HG02852 (cell line): ENCODE measurements at regions not wholly inside any gene's neighbourhood (a gene's known extent, or its start where the extent isn't known, plus 50 kb on each side); places are given as distances from the start of the nearest gene placed in this dataset.
A peak's percentile ranks its signal among the peaks of the same experiment; 100 is the strongest.

ENCODE experiments used
- ATAC-seq: cut with Tn5 transposase; IDR thresholded peaks from one replicate; pipeline ENCODE4 v1.9.1; 2021; ENCODE audit warnings: mild to moderate bottlenecking, moderate library complexity; ENCODE audit not compliant: unreplicated experiment

DNA sequence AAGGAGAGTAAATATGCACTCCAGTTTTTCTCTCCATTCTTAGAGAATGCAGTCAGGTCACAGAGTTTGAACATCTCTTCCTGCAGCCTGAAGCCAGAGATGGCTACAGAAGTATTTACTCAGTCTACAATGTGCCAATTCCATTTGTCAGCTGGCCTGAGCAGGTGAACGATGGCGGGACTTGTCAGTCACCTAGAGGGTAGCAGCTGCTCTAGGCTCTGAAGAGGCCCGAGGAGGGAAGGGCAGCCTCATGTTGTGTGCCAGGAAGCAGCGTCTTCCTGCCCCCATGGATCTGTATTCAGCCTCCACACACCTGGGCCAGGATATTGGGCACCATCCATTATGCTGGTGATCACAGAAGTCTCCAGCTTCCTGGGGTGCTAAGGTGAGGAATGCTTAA, 316.7 kb upstream of the CHAC2 start:
- no peak for ATAC-seq

DNA sequence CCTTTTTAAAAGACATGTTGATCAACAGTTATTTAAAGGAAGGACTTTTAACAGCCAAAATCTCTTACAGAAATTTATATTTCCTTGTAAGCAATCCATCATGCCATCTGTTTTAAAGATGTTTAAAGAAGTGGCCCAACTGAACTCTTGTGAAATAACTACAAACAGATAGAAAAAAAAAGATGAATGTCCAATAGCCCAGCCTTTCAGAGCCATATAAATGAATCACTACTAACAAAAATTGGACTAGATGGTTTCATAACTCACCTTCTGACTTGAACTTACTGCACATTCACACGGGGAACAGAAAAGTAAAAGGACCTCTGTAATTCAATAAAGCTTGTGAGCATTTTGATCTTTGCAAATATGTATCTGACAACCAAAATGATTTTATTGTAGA, 319.0 kb upstream of the CHAC2 start:
- no peak for ATAC-seq

DNA sequence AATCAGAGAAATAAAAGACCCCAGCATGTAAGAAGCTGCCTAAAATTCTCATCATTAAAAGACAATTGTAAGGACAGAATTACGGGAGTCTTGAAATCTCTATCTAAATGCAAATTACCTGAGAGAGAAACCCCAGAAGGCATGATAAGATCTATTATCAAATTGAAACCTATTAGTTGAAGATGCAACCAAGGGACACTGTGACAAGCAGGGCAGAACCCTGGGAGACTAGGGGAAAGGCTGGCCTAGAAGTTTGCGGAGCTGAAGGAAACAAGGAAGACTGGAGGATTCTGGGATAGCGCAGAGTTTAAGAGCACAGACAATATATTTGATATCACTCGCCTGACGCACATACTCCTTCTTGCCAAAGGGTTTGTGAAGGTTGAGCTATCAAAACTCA, 319.5 kb upstream of the CHAC2 start:
- no peak for ATAC-seq

DNA sequence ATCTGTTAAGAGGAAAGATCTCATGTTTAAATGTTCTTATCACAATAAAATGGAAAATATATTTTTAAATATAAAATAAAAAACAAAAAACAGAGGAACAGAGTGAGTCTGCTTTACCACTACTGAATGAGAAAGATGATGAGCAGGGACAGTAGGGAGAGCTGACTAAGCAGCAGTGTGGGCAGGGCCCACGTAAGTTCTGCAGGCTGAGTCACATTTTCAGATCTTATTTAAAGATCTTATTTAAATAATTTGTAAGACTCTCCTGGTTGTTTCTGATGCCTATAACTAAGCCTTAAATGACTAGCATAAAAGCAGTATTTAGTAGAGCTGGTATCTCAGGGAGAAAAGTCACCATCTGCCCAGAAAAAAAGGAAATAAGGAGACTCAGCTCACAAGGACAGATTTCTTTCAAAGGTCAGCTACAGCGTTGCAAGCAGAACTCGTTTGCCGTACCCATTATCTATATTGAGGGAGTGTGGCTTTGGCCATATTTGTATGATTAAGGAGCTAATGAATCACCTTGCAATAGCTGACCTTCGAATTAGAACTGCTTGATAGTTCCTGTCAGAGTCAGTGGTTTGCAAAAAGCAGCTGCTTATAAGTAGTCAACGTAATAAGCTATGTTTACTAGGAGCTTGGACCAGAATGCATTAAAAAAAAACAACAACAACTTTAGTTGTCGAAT, 322.1 kb upstream of the CHAC2 start:
- ATAC-seq, result peak; percentile 75

DNA sequence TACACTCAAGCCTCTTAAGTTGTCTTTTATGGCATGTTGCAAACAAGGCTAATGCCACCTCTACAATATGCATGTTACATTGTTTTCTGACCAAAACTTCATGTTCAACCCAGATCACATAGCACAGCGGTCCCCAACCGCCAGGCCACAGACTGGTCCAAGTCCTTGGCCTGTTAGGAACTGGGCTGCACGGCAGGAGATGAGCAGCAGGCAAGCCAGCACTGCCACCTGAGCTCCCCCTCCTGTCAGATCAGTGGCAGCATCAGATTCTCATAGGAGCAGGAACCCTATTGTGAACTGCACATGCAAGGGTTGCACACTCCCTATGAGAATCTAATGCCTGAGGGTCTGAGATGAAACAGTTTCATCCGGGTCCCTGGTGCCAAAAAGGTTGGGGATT, 324.8 kb upstream of the CHAC2 start:
- ATAC-seq, result no peak

DNA sequence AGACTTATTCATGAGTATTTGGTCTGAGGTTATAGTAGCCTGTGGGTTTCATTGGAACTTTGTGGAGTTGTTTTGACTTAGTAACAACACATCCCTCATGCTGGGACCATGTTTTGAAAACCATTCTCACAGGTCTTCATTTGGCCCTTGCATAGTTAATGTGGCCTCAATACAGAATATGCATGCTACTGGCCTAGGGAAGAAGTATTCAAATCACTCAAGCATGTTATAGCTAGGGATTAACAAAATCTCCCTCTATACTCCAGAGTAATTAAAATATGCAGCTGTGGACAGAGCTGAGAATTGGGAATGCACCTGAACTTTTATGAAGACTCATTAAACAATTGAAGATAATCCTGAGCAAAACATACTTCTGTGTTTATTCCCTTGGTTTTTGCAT, 325.5 kb upstream of the CHAC2 start:
- no peak for ATAC-seq

DNA sequence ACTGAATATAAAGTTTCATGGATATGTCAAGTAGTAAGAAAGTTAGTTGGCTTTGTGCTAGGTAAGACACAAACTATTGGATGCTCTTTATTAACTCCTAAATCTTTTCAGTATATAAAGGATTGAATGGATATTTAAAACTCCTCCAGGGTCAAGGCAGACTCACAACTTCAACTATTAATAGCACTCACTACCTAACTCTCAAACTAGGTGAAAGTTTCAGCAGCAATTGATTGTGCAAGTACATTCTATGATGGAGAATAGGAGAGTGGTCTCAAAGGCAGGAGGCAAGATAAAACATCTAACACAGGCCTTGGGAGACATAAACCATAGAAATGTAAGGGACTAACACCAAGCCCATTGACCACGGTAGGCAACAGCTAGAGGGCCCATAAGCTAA, 328.9 kb upstream of the CHAC2 start:
- ATAC-seq, result no peak

DNA sequence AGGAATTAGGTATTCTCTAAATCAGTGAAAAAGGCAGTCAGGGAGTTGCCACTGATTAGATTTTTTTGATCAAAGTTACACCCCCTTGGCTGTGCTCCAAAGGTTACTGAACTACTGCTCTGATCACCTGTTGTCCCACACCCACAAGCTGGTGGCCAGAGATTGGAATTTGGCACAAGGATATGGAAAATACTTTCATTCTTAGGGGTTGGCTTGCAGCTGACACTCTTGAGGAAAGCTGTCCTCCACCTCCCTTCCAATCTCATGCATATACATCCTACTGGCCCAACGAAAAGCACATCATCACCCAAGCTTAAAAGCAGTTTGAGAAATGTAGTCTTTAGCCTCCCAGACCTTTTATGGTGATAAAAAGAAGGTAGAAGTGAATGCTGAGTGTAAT, 329.5 kb upstream of the CHAC2 start:
- ATAC-seq, result no peak

DNA sequence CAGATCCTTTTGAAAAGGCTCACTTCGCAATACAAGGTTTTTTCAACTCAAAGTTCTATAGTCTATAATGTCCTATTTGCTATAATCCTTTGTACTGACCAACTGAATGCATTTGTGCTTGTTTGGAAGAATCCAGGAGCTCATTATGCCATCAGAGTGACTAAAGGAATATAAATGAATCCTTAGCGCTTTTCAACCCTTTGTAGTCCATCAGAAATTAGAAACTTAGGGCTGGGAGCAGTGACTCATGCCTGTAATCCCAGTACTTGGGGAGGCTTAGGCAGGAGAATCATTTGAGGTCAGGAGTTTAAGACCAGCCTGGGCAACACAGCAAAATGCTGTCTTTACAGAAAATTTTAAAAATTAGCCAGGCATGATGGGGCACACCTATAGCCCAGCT, 330.2 kb upstream of the CHAC2 start:
- no peak for ATAC-seq

DNA sequence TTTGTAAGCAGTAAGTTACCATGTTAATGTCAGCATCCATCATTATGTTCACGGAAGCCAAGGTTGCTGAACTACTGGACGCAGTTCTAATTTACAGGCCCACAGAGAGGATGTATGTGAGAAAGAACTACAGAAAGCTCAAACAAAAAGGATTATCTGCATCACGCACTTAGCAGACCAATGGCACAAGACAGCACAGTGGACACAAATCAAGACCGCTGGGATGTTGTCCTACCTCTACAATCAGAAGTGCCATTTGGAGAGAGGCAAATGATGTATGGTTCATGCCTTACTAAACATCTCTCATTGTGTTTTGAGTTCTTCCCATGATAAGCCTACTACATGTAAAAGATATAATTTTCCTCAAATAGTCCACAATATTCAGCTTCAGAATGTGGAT, 330.7 kb upstream of the CHAC2 start:
- no peak for ATAC-seq

DNA sequence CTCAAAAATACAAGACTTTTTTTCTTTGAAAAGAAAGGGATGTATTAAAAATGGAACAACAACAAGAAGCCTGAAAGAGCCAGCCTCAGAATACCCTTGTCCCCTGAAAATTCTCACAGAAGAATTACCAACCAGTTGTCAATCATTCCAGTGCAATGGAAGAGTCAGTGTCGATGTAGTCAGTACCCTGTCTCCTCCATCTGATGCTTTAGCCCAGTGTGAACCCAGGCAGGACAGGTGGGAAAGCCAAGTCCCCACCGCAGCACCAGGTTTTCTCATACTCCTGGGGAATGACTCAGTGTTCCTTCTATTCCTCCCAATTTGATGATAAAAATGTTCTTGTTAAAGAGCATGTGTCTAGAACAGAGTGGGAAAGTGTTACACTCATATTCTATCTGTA, 332.0 kb upstream of the CHAC2 start:
- no peak for ATAC-seq

DNA sequence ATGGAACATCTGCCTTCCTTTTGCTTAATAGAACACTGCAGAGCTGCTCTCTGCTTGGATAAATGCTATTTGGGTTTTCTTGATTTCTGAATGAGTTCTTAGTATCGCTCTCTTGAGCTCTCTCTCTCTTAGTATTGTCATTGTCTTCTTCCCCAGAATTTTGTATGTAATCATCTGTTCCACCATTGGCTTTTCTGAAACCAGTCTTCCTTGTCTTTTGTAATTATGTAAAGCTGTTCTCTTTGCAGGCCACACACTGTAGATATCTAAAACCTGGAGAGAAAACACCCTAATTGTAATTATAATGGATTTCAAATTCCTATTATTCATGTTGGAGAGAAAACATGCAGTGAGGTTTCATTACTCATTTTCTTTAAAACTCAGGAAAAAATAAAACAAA, 333.1 kb upstream of the CHAC2 start:
- ATAC-seq, result no peak

DNA sequence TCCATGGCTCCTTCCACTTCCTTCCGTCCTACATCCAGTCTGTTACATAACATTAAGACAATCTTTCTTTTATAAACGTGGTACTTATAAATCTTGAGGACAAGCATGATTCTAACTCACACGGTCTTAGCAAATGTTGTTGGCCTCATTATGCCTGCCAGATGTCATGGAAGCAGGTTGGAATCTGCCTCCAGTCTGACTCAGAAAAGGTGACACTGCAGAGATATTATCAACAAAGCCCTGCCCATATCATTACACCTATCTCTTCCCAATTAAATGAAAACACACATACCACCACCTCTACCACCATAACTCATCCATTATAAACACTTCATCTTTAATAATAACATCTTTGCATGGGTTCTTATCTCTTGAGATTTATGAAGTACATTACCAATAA, 334.7 kb upstream of the CHAC2 start:
- ATAC-seq, result no peak

DNA sequence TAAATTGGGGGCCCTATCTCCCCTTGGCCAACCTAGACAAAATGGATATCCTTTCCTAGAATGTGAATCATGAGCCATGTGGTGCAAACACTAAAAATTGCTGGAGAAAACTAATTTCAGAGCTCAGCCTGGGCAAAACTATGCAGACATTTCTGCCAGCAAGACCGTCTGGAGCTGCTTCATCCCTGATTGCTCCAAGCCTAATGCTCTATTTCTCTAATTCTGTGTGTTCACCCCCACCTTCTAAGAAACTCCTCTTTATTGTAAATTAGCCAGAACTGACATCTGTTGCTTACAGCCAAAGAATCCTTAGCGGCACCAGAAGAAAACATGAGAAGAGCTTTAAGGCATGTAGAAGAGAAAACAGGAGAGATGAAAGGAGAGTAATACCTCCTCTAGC, 337.7 kb upstream of the CHAC2 start:
- ATAC-seq, result no peak

DNA sequence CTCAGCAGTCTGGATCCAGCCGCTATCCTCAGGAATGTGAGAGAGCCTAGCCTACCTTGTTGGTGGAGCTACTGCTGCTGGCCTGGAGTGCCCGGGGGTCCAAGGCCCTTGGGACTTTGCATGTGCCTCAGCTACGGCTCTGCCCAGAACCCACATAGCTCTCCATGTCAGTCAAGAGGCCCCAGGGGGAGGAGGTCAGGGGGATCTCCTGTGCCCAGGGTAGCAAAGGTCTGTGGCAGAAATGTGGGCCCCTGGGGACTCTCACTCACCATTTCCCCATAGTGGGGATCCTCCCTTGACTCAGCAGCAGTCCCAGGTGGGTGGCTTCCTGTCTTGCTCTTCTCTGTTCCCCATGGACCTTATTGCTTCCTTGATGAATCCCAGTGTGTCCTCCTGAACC, 342.7 kb upstream of the CHAC2 start:
- peak; percentile 60 for ATAC-seq

DNA sequence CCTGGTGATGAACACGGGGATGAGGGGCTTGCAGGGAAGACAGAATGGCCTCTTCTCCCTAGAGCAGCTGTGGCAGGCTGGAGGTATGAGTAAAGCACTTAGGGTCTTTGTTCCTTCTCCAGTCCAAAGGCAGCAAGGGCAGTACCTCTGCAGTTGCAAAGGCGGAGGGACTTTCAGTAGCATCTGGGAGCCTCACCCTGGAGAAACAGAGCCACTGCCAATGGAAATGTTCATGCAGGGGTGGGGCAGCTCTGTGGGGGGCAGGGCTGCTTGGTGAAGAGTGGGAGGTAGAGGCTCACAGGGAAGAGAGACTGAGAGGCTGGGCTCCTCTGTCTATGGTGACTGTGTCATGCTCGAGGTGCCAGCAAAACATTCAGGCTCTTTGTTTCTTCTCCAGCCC, 344.1 kb upstream of the CHAC2 start:
- ATAC-seq, result no peak

DNA sequence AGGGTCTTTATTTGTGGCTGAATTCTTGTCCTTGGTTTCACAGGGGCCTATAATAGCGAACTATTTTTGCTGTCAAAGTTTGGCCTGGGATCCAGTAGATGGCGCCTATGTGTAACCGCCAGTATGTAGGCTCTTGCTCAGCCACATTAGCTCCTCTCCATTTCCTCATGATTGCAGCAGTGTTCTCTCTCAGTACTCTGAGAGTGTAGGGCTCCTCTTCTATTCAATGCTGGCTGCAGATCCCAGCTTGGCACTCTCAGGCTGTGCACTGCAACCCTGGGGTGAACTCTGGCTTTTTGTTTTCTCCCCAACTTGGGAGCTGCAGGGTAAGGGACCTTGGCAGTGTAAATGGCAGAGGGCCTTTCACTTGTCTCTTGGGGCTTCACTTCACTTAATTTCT, 344.6 kb upstream of the CHAC2 start:
- ATAC-seq, result peak; percentile 82

DNA sequence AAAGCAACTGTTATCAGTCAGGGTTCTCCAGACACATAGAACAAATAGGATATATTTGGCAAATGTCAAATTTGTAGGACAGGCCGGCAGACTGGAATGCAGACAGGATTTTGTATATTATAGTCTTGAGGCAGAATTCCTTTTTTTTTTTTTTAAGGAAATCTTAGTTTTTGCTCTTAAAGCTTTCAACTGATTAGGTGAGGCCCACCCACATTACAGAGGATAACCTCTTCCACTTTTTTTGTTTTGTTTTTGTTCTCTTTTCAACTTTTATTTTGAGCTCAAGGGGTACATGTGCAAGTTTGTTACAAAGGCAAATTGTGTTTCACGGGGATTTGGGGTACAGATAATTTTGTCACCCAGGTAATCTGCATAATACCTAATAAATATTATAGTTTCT, 350.2 kb upstream of the CHAC2 start:
- no peak for ATAC-seq

DNA sequence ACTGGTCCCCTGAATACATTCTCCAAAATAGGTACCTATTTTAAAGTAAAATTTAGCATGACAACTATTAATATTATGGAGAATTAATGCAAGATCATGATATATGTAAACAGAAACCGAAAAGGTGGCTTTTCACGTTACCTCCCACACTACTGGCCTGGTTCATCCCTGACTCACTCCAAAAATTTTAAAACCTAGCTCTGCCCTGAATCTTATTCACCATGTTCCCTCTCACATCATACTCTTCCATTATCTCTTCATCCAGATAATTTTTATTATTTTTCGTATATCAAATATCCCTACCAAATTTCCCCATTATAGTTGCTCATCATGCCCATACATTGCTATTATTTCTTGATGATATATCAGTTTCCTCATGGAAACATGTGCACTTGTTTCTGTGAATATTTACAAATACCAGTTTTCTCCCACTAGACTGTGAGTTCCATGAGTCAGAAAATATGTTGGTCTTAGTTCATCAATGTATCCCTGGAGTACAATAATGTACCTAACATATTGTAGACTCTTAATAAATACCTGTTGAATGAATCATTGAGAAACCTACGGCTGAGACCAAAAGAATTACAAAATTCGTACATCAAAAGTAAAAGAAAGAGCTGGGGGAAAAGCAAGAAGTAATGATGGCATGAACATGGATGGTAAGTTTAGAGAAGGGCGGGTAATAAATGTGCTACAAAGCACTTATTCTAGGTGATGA, 360.1 kb upstream of the CHAC2 start:
- ATAC-seq, result no peak

DNA sequence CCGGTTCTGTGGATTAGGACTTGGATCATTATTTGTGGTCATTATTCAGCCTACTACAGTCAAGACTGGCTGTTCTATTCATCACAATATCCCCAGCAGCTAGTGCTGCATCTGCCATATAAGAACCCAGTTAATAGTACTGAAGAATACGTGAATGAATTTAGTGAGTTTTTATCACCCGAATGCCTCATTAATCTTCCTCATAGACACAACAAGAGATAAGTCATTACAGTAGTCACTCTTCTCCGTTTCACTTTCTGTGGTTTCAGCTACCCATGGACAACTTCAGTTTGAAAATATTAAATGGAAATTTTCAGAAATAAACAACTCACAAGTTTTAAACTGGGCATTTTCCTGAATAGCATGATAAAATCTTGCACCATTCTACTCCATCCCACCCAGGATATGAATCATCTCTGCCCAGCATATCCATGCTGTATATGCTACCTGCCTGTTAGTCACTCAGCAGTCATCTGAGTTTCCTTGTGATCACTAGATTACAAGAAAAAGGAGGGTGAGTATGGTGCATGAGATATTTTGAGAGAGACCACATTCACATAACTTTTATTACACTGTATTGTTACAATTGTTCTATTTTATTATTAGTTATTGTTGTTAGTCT, 363.7 kb upstream of the CHAC2 start:
- peak; percentile 81 for ATAC-seq

DNA sequence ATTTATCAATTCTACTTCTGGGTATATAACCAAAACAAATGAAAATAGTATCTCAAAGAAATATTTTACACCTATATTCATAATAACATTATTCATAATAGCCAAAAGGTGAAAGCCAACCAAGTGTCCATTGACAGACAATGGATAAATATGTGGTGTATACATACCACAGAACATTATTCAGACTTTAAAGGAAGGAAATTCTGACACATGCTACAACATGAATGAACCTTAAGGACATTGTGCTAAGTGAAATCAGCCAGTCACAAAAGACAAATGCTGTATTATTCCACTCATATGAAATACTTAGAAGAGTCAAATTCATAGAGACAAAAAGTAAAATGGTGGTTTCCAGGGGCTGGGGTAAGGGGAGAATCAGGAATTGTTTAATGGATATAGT, 370.5 kb upstream of the CHAC2 start:
- no peak for ATAC-seq

DNA sequence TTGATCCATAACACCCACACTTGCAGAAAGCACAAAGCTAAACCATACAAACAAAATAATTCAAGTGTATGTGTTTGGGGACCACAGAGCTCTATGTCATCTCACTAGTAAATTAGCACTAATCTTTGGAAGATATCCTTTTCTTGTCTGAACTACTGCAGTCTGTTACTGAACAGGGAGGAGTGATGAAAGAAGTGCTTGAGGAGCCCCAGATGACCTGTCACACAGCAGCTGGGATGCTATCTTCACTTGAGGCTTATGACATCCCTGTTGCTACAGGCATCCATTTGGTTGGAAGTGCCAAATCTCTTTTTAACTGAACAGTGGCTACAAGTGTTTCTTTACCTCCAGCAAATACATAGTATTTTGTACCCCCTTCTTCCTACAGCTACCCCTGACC, 386.3 kb upstream of the CHAC2 start:
- no peak for ATAC-seq
